HEK293T (cell line): ENCODE measurements at regions not wholly inside any gene's neighbourhood (a gene's known extent, or its start where the extent isn't known, plus 50 kb on each side); places are given as distances from the start of the nearest gene placed in this dataset.

Experiments
- BHLHE40 ChIP-seq: fragments of 450-650 bp; IDR thresholded peaks from 2 replicates; pipeline ENCODE4 v1.6.1; 2016; ENCODE audit warnings: mild to moderate bottlenecking, moderate library complexity, borderline replicate concordance
- FOXA1 ChIP-seq: fragments of 450-650 bp; IDR thresholded peaks from 2 replicates; pipeline ENCODE4 v1.6.1; 2016; ENCODE audit warnings: mild to moderate bottlenecking
- SP1 ChIP-seq: fragments of 450-650 bp; IDR thresholded peaks from 2 replicates; pipeline ENCODE4 v1.6.1; 2017
- SUZ12 ChIP-seq: fragments of 450-650 bp; IDR thresholded peaks from 2 replicates; pipeline ENCODE4 v1.6.1; 2016; ENCODE audit warnings: mild to moderate bottlenecking
- TF ChIP-seq, protein P1 (sequence below): fragments of 450-650 bp; IDR thresholded peaks from 2 replicates; pipeline ENCODE4 v1.6.1; 2016

DNA sequence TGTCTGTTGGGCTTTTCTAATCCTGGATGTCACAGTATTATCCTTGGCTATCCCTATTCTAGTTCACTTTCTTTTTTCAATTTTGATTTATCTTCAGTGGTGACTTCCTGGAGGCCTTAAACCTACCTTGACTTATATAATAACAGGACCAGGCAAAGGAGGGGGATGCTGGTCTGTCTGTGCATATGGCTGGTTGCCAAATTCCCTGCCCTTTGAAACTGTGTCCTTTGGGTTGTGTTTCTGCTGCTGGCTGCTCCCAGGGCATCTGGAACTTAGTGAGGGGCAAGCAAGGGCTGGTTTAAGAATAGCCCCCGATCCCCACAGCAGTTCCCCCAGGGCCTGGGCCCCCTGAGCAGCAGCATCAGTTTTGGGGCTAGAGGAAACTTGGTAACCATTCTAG, 96.0 kb upstream of the MAX start:
- no peak for TF ChIP-seq SUZ12
- no peak for TF ChIP-seq BHLHE40
- TF ChIP-seq FOXA1: no peak
- TF ChIP-seq SP1: no peak
- TF ChIP-seq, protein P1, sequence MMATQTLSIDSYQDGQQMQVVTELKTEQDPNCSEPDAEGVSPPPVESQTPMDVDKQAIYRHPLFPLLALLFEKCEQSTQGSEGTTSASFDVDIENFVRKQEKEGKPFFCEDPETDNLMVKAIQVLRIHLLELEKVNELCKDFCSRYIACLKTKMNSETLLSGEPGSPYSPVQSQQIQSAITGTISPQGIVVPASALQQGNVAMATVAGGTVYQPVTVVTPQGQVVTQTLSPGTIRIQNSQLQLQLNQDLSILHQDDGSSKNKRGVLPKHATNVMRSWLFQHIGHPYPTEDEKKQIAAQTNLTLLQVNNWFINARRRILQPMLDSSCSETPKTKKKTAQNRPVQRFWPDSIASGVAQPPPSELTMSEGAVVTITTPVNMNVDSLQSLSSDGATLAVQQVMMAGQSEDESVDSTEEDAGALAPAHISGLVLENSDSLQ: no peak
